Right lobe of liver (tissue), 4 donors: ENCODE measurements at regions not wholly inside any gene's neighbourhood (a gene's known extent, or its start where the extent isn't known, plus 50 kb on each side); places are given as distances from the start of the nearest gene placed in this dataset.

Experiments used
- POLR2A ChIP-seq: fragments of 450-650 bp; IDR thresholded peaks from one replicate; pipeline ENCODE4 v1.6.1; 2017; ENCODE audit warnings: antibody characterized with exemption, mild to moderate bottlenecking
- TF ChIP-seq, protein P1 (sequence below), 4 donors: fragments of 200-600 bp in 3 of 4; fragments of 450-650 bp in 1 of 4; IDR thresholded peaks; one replicate each; pipeline versions ENCODE4 v1.5.1 to v1.8.0; 2016 to 2022; ENCODE audit warnings: antibody characterized with exemption in 4 of 4, mild to moderate bottlenecking in 2 of 4
- donor health status: DM: no; HTN: no; CAD: no.
- donor health status: DM: no; HTN: no; CAD: no.
- donor health status: DM: no; HTN: yes; CAD: no.

- TF ChIP-seq, protein P1, sequence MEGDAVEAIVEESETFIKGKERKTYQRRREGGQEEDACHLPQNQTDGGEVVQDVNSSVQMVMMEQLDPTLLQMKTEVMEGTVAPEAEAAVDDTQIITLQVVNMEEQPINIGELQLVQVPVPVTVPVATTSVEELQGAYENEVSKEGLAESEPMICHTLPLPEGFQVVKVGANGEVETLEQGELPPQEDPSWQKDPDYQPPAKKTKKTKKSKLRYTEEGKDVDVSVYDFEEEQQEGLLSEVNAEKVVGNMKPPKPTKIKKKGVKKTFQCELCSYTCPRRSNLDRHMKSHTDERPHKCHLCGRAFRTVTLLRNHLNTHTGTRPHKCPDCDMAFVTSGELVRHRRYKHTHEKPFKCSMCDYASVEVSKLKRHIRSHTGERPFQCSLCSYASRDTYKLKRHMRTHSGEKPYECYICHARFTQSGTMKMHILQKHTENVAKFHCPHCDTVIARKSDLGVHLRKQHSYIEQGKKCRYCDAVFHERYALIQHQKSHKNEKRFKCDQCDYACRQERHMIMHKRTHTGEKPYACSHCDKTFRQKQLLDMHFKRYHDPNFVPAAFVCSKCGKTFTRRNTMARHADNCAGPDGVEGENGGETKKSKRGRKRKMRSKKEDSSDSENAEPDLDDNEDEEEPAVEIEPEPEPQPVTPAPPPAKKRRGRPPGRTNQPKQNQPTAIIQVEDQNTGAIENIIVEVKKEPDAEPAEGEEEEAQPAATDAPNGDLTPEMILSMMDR (IDR thresholded peaks at IDR 0.05), result no peak
- TF ChIP-seq POLR2A, result no peak
These were observed 83.1 kb upstream of the BARHL2 start for GRCh38 chr1:90800012-90800717.
